ENCODE measurements at regions not wholly inside any gene's neighbourhood (a gene's known extent, or its start where the extent isn't known, plus 50 kb on each side); places are given as distances from the start of the nearest gene placed in this dataset.

GRCh38 chr15:98375513-98376340 is 272.6 kb upstream of the IGF1R start:
- no peak for FAIRE-seq
- no peak for DNase-seq (ENCODE audit: extremely low read depth in 1 of 4, low spot score in 3 of 4)
- H3K79me2 ChIP-seq (ENCODE audit: control insufficient read depth, insufficient read depth, low read length), result no peaks in the 10 kb centered on the region
- H3K27ac ChIP-seq (ENCODE audit: extremely low read depth, low read depth, low read length), result no peak overlapping the region
- intact Hi-C loops (cut with micrococcal nuclease) (no loop called here), in situ Hi-C loops (cut with MboI) (no loop called here)
- no peaks in the 10 kb centered on the region for H4K20me1 ChIP-seq (replicated peaks; ENCODE audit: control insufficient read depth, insufficient read depth, low read length)
- ChIA-PET POLR2A (no interaction called here), CTCF (ENCODE audit: low intra/inter-chr PET ratio) (no interaction called here)
- no peak overlapping the region for H3K4me3 ChIP-seq
- WGBS (ENCODE audit: insufficient coverage, low coverage, missing lambda C conversion rate), result 2% methylated on average over 7 of the region's 7 CpGs
- no peaks in the 10 kb centered on the region for H3K27me3 ChIP-seq (ENCODE audit: control insufficient read depth in 2 of 2, insufficient read depth in 2 of 2, low read length in 2 of 2)
- no peaks in the 10 kb centered on the region for H3K36me3 ChIP-seq (ENCODE audit: control insufficient read depth, insufficient read depth, low read length)
- no peak overlapping the region for H3K4me2 ChIP-seq (ENCODE audit: insufficient read depth, low read length)
- BruUV-seq (replicated peaks), result no TSS peak
- no peak overlapping the region for H3K9ac ChIP-seq (ENCODE audit: insufficient read depth in 1 of 2, low read depth in 2 of 2, low read length in 2 of 2)
- H2AFZ ChIP-seq (ENCODE audit: low read depth, low read length), result no peak overlapping the region
- no peaks in the 10 kb centered on the region for H3K9me3 ChIP-seq (replicated peaks; ENCODE audit: control insufficient read depth, insufficient read depth, low read depth, low read length)
- no peak for ATAC-seq
- H3K4me1 ChIP-seq (replicated peaks in 1 of 2; ENCODE audit: control insufficient read depth in 2 of 2, insufficient read depth in 2 of 2, low read length in 2 of 2), result no peaks in the 10 kb centered on the region
- H3K9me1 ChIP-seq (ENCODE audit: control insufficient read depth, insufficient read depth, low read length), result no peaks in the 10 kb centered on the region
- TF ChIP-seq, protein P1, sequence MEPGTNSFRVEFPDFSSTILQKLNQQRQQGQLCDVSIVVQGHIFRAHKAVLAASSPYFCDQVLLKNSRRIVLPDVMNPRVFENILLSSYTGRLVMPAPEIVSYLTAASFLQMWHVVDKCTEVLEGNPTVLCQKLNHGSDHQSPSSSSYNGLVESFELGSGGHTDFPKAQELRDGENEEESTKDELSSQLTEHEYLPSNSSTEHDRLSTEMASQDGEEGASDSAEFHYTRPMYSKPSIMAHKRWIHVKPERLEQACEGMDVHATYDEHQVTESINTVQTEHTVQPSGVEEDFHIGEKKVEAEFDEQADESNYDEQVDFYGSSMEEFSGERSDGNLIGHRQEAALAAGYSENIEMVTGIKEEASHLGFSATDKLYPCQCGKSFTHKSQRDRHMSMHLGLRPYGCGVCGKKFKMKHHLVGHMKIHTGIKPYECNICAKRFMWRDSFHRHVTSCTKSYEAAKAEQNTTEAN (CRISPR knock-in tag; IDR thresholded peaks at IDR 0.05), result no peak
- TF ChIP-seq SIRT6 (IDR thresholded peaks at IDR 0.05; ENCODE audit: low read depth, low read length) (no peak), EP400 (IDR thresholded peaks at IDR 0.05) (no peak), RCOR1 (IDR thresholded peaks at IDR 0.05; ENCODE audit: borderline replicate concordance in 1 of 2, low read depth in 2 of 2, low read length in 2 of 2) (no peak), NR0B1 (IDR thresholded peaks at IDR 0.05; ENCODE audit: partially characterized antibody) (no peak), ZKSCAN1 (IDR thresholded peaks at IDR 0.05; ENCODE audit: low read depth, low read length) (no peak), ETS2 (tag; IDR thresholded peaks at IDR 0.05; ENCODE audit: borderline replicate concordance, poor library complexity, severe bottlenecking) (no peak), POLR2AphosphoS2 (IDR thresholded peaks at IDR 0.05; ENCODE audit: low read length) (no peak)
- TF ChIP-seq, protein P2, sequence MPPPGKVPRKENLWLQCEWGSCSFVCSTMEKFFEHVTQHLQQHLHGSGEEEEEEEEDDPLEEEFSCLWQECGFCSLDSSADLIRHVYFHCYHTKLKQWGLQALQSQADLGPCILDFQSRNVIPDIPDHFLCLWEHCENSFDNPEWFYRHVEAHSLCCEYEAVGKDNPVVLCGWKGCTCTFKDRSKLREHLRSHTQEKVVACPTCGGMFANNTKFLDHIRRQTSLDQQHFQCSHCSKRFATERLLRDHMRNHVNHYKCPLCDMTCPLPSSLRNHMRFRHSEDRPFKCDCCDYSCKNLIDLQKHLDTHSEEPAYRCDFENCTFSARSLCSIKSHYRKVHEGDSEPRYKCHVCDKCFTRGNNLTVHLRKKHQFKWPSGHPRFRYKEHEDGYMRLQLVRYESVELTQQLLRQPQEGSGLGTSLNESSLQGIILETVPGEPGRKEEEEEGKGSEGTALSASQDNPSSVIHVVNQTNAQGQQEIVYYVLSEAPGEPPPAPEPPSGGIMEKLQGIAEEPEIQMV (tag; conservative IDR thresholded peaks at IDR 0.05; ENCODE audit: low read depth), result no peak
- TF ChIP-seq, protein P3, sequence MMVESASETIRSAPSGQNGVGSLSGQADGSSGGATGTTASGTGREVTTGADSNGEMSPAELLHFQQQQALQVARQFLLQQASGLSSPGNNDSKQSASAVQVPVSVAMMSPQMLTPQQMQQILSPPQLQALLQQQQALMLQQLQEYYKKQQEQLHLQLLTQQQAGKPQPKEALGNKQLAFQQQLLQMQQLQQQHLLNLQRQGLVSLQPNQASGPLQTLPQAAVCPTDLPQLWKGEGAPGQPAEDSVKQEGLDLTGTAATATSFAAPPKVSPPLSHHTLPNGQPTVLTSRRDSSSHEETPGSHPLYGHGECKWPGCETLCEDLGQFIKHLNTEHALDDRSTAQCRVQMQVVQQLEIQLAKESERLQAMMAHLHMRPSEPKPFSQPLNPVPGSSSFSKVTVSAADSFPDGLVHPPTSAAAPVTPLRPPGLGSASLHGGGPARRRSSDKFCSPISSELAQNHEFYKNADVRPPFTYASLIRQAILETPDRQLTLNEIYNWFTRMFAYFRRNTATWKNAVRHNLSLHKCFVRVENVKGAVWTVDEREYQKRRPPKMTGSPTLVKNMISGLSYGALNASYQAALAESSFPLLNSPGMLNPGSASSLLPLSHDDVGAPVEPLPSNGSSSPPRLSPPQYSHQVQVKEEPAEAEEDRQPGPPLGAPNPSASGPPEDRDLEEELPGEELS (CRISPR knock-in tag; IDR thresholded peaks at IDR 0.05; ENCODE audit: borderline replicate concordance), result no peak
- TF ChIP-seq, protein P4, sequence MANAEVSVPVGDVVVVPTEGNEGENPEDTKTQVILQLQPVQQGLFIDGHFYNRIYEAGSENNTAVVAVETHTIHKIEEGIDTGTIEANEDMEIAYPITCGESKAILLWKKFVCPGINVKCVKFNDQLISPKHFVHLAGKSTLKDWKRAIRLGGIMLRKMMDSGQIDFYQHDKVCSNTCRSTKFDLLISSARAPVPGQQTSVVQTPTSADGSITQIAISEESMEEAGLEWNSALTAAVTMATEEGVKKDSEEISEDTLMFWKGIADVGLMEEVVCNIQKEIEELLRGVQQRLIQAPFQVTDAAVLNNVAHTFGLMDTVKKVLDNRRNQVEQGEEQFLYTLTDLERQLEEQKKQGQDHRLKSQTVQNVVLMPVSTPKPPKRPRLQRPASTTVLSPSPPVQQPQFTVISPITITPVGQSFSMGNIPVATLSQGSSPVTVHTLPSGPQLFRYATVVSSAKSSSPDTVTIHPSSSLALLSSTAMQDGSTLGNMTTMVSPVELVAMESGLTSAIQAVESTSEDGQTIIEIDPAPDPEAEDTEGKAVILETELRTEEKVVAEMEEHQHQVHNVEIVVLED (CRISPR knock-in tag; IDR thresholded peaks at IDR 0.05), result no peak
- TF ChIP-seq, protein P5, sequence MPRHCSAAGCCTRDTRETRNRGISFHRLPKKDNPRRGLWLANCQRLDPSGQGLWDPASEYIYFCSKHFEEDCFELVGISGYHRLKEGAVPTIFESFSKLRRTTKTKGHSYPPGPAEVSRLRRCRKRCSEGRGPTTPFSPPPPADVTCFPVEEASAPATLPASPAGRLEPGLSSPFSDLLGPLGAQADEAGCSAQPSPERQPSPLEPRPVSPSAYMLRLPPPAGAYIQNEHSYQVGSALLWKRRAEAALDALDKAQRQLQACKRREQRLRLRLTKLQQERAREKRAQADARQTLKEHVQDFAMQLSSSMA (CRISPR knock-in tag; IDR thresholded peaks at IDR 0.05), result no peak
